OCI-LY1 (cell line): ENCODE measurements at regions not wholly inside any gene's neighbourhood (a gene's known extent, or its start where the extent isn't known, plus 50 kb on each side); places are given as distances from the start of the nearest gene placed in this dataset.

Experiments
- EZH2 ChIP-seq: fragments of 200-600 bp; sonication (generic), shearing (Covaris generic); IDR thresholded peaks from 2 replicates; pipeline ENCODE4 v1.8.0; 2017; ENCODE audit warnings: borderline replicate concordance, mixed run types, mild to moderate bottlenecking, antibody characterized with exemption, low read length, moderate library complexity, mixed read lengths
- TF ChIP-seq, protein P1 (sequence below): fragments of 200-600 bp; sonication (generic), shearing (Covaris generic); IDR thresholded peaks from 2 replicates; pipeline ENCODE4 v1.5.1; 2017; ENCODE audit warnings: mild to moderate bottlenecking, antibody characterized with exemption, low read length, moderate library complexity, mixed read lengths

DNA sequence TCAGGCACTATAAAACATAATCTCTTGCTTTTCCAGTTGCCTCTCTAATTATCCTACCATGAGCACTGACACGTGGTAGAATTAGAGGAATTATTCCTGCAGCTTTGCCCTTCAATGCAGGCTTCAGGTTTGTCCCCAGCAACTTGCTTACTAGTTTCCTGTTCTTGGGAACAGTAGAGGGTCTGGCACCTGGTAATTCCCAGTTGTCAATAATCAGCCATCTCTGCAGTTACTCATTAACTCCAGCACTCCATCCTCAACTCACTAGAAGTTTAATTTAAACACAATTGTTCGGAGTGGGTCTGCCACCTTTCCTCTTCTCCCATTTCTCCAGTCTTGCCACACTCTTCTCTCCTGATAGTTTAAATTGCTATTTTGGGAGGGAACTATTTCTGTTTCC lies 324.3 kb upstream of the KIAA1217 start:
- TF ChIP-seq EZH2: no peak
- TF ChIP-seq, protein P1, sequence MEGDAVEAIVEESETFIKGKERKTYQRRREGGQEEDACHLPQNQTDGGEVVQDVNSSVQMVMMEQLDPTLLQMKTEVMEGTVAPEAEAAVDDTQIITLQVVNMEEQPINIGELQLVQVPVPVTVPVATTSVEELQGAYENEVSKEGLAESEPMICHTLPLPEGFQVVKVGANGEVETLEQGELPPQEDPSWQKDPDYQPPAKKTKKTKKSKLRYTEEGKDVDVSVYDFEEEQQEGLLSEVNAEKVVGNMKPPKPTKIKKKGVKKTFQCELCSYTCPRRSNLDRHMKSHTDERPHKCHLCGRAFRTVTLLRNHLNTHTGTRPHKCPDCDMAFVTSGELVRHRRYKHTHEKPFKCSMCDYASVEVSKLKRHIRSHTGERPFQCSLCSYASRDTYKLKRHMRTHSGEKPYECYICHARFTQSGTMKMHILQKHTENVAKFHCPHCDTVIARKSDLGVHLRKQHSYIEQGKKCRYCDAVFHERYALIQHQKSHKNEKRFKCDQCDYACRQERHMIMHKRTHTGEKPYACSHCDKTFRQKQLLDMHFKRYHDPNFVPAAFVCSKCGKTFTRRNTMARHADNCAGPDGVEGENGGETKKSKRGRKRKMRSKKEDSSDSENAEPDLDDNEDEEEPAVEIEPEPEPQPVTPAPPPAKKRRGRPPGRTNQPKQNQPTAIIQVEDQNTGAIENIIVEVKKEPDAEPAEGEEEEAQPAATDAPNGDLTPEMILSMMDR: no peak
